Prostate gland (tissue), 2 donors: ENCODE measurements at regions not wholly inside any gene's neighbourhood (a gene's known extent, or its start where the extent isn't known, plus 50 kb on each side); places are given as distances from the start of the nearest gene placed in this dataset.

Experiments used
- CTCF ChIP-seq, 4 experiments: fragments of 200-600 bp in 2 of 4; fragments of 450-650 bp in 2 of 4; sonication (generic) in 2 of 4; IDR thresholded peaks; 1 replicate in 3 of 4; 2 replicates in 1 of 4; pipeline ENCODE4 v1.5.1; 2016 to 2019; ENCODE audit warnings: antibody characterized with exemption in 4 of 4, mild to moderate bottlenecking in 2 of 4, moderate library complexity in 2 of 4
- POLR2A ChIP-seq: fragments of 450-650 bp; IDR thresholded peaks from one replicate; pipeline ENCODE4 v1.6.1; 2016; ENCODE audit warnings: antibody characterized with exemption, mild to moderate bottlenecking
- POLR2AphosphoS5 ChIP-seq: sonication (generic); formaldehyde crosslinking; IDR thresholded peaks from one replicate; pipeline ENCODE4 v1.6.1; 2017; ENCODE audit warnings: antibody characterized with exemption

- TF ChIP-seq POLR2AphosphoS5 (no peak), CTCF (IDR thresholded peaks at IDR 0.05) (no peak), POLR2A (no peak)
Measured at GRCh38 chr9:86512929-86513328, 158.7 kb upstream of the TUT7 start.
